IMR-90 (cell line): ENCODE measurements at regions not wholly inside any gene's neighbourhood (a gene's known extent, or its start where the extent isn't known, plus 50 kb on each side); places are given as distances from the start of the nearest gene placed in this dataset.
"Not testable (repeated sequence)": the region's sequence is repeated elsewhere in the genome, so short reads cannot be mapped to it uniquely, and the experiment has no call there.

Source experiments
- ATAC-seq: fragments of 200-7000 bp; cut with Tn5 transposase; 2 replicates; pipeline ENCODE4 v1.9.1; 2020; ENCODE audit warnings: low read depth, mild to moderate bottlenecking, moderate library complexity
- BruUV-seq: library from RNA; stranded (reverse); fragments of 400-500 nt; replicated peaks from 2 replicates; lab custom pipeline; 2021; lab: Mats Ljungman, UMichigan
- CTCF ChIA-PET: fragments of 300-600 bp; formaldehyde crosslinking; extraction: SDS; loops from one replicate; lab custom pipeline; 2021; ENCODE audit warnings: antibody characterized with exemption; lab: Yijun Ruan, JAX
- POLR2A ChIA-PET: fragments of 300-600 bp; sonication (Branson Sonifier 250); formaldehyde crosslinking; loops from one replicate; lab custom pipeline; 2022; ENCODE audit warnings: antibody characterized with exemption; ENCODE audit not compliant: unreplicated experiment; lab: Charles Lee
- DNase-seq: peaks from one replicate; pipeline ENCODE4 v3.0.0; 2013
- H2AFZ ChIP-seq: replicated peaks from 2 replicates; pipeline ENCODE3; 2013; ENCODE audit warnings: low read length, mild to moderate bottlenecking; ENCODE audit not compliant: poor library complexity
- H2AK5ac ChIP-seq: 2 replicates; pipeline ENCODE4 v1.6.1; 2013; ENCODE audit warnings: low read depth, low read length, inconsistent platforms
- H2AK9ac ChIP-seq: replicated peaks from 2 replicates; pipeline ENCODE3; 2013; ENCODE audit warnings: mild to moderate bottlenecking, low read depth, low read length, moderate library complexity; ENCODE audit not compliant: poor library complexity
- H2BK120ac ChIP-seq: 2 replicates; pipeline ENCODE4 v1.6.1; 2013; ENCODE audit warnings: low read depth, low read length, inconsistent platforms
- H2BK15ac ChIP-seq: 3 replicates; pipeline ENCODE4 v1.6.1; 2013; ENCODE audit warnings: low read depth, low read length, inconsistent platforms
- H2BK20ac ChIP-seq: 2 replicates; pipeline ENCODE4 v1.6.1; 2013; ENCODE audit warnings: low read depth, mild to moderate bottlenecking, inconsistent platforms, low read length, moderate library complexity
- H2BK5ac ChIP-seq: 2 replicates; pipeline ENCODE4 v1.6.1; 2013; ENCODE audit warnings: mild to moderate bottlenecking, low read depth, low read length, inconsistent platforms; ENCODE audit not compliant: poor library complexity, severe bottlenecking
- H3K14ac ChIP-seq: replicated peaks from 2 replicates; pipeline ENCODE4 v1.6.1; 2013; ENCODE audit warnings: low read depth, low read length, inconsistent platforms
- H3K18ac ChIP-seq: 2 replicates; pipeline ENCODE4 v1.6.1; 2013; ENCODE audit warnings: low read depth, low read length, control low read depth
- H3K23ac ChIP-seq: 2 replicates; pipeline ENCODE4 v1.6.1; 2013; ENCODE audit warnings: low read depth, low read length, inconsistent platforms
- H3K27ac ChIP-seq: 2 replicates; pipeline ENCODE4 v1.5.1; 2013; ENCODE audit warnings: mild to moderate bottlenecking, control low read depth, low read length; ENCODE audit not compliant: insufficient read depth
- H3K27me3 ChIP-seq: 2 replicates; pipeline ENCODE4 v1.6.1; 2013; ENCODE audit warnings: low read length; ENCODE audit not compliant: control insufficient read depth, insufficient read depth
- H3K36me3 ChIP-seq: 2 replicates; pipeline ENCODE4 v1.6.1; 2013; ENCODE audit warnings: low read length, mixed read lengths; ENCODE audit not compliant: control insufficient read depth, insufficient read depth
- H3K4ac ChIP-seq: 2 replicates; pipeline ENCODE4 v1.6.1; 2013; ENCODE audit warnings: low read depth, low read length, inconsistent platforms
- H3K4me1 ChIP-seq: 2 replicates; pipeline ENCODE4 v1.6.1; 2013; ENCODE audit warnings: low read length, mixed read lengths; ENCODE audit not compliant: control insufficient read depth, insufficient read depth
- H3K4me2 ChIP-seq: 2 replicates; pipeline ENCODE4 v1.6.1; 2013; ENCODE audit warnings: low read depth, mild to moderate bottlenecking, control low read depth, low read length, moderate library complexity
- H3K4me3 ChIP-seq: 2 replicates; pipeline ENCODE4 v1.5.1; 2013; ENCODE audit warnings: low read depth, mild to moderate bottlenecking, control low read depth, low read length, moderate library complexity; ENCODE audit not compliant: insufficient read depth
- H3K56ac ChIP-seq: 2 replicates; pipeline ENCODE4 v1.6.1; 2013; ENCODE audit warnings: low read length, inconsistent platforms; ENCODE audit not compliant: insufficient read depth; ENCODE audit errors: extremely low read depth
- H3K79me1 ChIP-seq, 2 experiments: 2 replicates each; pipeline ENCODE4 v1.6.1; 2013; ENCODE audit warnings: low read length in 2 of 2, inconsistent platforms in 1 of 2, low read depth in 1 of 2
- H3K9ac ChIP-seq: 2 replicates; pipeline ENCODE4 v1.6.1; 2013; ENCODE audit warnings: low read depth, low read length, control low read depth
- H3K9me1 ChIP-seq: 2 replicates; pipeline ENCODE4 v1.6.1; 2013; ENCODE audit warnings: low read length, inconsistent platforms; ENCODE audit not compliant: insufficient read depth
- H3K9me3 ChIP-seq: 2 replicates; pipeline ENCODE4 v1.6.1; 2013; ENCODE audit warnings: low read length; ENCODE audit not compliant: control insufficient read depth, insufficient read depth
- H4K20me1 ChIP-seq: 2 replicates; pipeline ENCODE4 v1.6.1; 2013; ENCODE audit warnings: low read length, inconsistent platforms; ENCODE audit not compliant: insufficient read depth
- H4K5ac ChIP-seq: 2 replicates; pipeline ENCODE4 v1.6.1; 2013; ENCODE audit warnings: mild to moderate bottlenecking, low read depth, low read length, control low read depth
- H4K8ac ChIP-seq, 2 experiments: 2 replicates each; pipeline ENCODE4 v1.6.1; 2013; ENCODE audit warnings: low read depth in 2 of 2, low read length in 2 of 2, control low read depth in 1 of 2, inconsistent platforms in 1 of 2
- H4K91ac ChIP-seq: 2 replicates; pipeline ENCODE4 v1.6.1; 2013; ENCODE audit warnings: low read depth, low read length, inconsistent platforms; ENCODE audit not compliant: insufficient read depth
- WGBS, 2 experiments: methylation state at CpG; one replicate each; pipeline versions ENCODE4 v1.1.5 to v1.1.7; 2013; ENCODE audit warnings: missing lambda C conversion rate in 2 of 2; ENCODE audit not compliant: insufficient read length in 1 of 2; ENCODE audit errors: extremely low coverage in 2 of 2; 5-methylcytosine and 5-hydroxymethylcytosine counted together
- dilution Hi-C: fragments of 300-500 bp; cut with HindIII; formaldehyde crosslinking; loops from one replicate; pipeline ENCODE4 v1.14.3; 2018; ENCODE audit warnings: low sequenced_read_pairs; ENCODE audit not compliant: unreplicated experiment
- in situ Hi-C: fragments of 300-500 bp; cut with MboI; formaldehyde crosslinking; loops from 3 replicates; pipeline ENCODE4 v1.14.3; 2019; ENCODE audit warnings: low sequenced_read_pairs, inconsistent platforms, mixed read lengths
- intact Hi-C: fragments of 100-400 bp; cut with micrococcal nuclease; formaldehyde crosslinking; loops from 2 replicates; pipeline ENCODE4 v1.10.0; 2022

GRCh38 chr1:189810639-189811038 is 667.0 kb downstream of the BRINP3 start:
- H2AK5ac ChIP-seq, H3K27ac ChIP-seq, H4K8ac ChIP-seq, CTCF ChIA-PET, H3K36me3 ChIP-seq, H3K4me3 ChIP-seq, H4K91ac ChIP-seq, H4K20me1 ChIP-seq, H2BK20ac ChIP-seq, H3K4ac ChIP-seq, POLR2A ChIA-PET, H2BK15ac ChIP-seq, H2BK5ac ChIP-seq, H3K18ac ChIP-seq, dilution Hi-C loops, intact Hi-C loops, H3K4me2 ChIP-seq, H3K14ac ChIP-seq, H3K23ac ChIP-seq, H4K5ac ChIP-seq, H3K9me3 ChIP-seq, H3K27me3 ChIP-seq, H3K56ac ChIP-seq, H3K4me1 ChIP-seq, H3K79me1 ChIP-seq, H3K9me1 ChIP-seq, H2AK9ac ChIP-seq, DNase-seq, H2AFZ ChIP-seq, H3K9ac ChIP-seq, ATAC-seq, H2BK120ac ChIP-seq, in situ Hi-C loops, BruUV-seq: not testable (repeated sequence)
- no CpG with 5 or more reads among the region's 10 CpGs for WGBS, 2 experiments
